Liver (tissue), 8 donors: ENCODE measurements at regions not wholly inside any gene's neighbourhood (a gene's known extent, or its start where the extent isn't known, plus 50 kb on each side); places are given as distances from the start of the nearest gene placed in this dataset.
A peak's percentile ranks its signal among the peaks of the same experiment; 100 is the strongest.

Source experiments
- DNase-seq: peaks from one replicate; pipeline ENCODE4 v3.0.0-alpha.2; 2017; ENCODE audit warnings: low spot score
- H3K27ac ChIP-seq, 2 donors: one replicate each; pipeline ENCODE4 v1.7.0; 2013; ENCODE audit warnings: inconsistent platforms in 2 of 2, low read length in 2 of 2, control low read depth in 1 of 2, low read depth in 1 of 2, mild to moderate bottlenecking in 1 of 2
- H3K27me3 ChIP-seq, 4 donors: one replicate each; pipeline versions ENCODE4 v1.6.1 to v1.7.0; 2013; ENCODE audit warnings: low read length in 3 of 4, inconsistent platforms in 1 of 4, mild to moderate bottlenecking in 1 of 4, moderate library complexity in 1 of 4; ENCODE audit not compliant: control insufficient read depth in 4 of 4, insufficient read depth in 4 of 4
- H3K36me3 ChIP-seq, 4 donors: one replicate each; pipeline versions ENCODE4 v1.6.1 to v1.7.0; 2013; ENCODE audit warnings: low read length in 3 of 4, mild to moderate bottlenecking in 3 of 4, low read depth in 1 of 4, moderate library complexity in 1 of 4; ENCODE audit not compliant: control insufficient read depth in 4 of 4, insufficient read depth in 3 of 4
- H3K4me1 ChIP-seq, 4 donors: one replicate each; pipeline versions ENCODE4 v1.6.1 to v1.7.0; 2013; ENCODE audit warnings: low read length in 3 of 4, mild to moderate bottlenecking in 3 of 4, moderate library complexity in 1 of 4; ENCODE audit not compliant: control insufficient read depth in 4 of 4, insufficient read depth in 4 of 4
- H3K4me3 ChIP-seq, 3 donors: one replicate each; pipeline versions ENCODE4 v1.6.1 to v1.7.0; 2013; ENCODE audit warnings: low read length in 3 of 3, control low read depth in 1 of 3, low read depth in 1 of 3, mild to moderate bottlenecking in 1 of 3
- H3K9ac ChIP-seq, 2 donors: one replicate each; pipeline ENCODE4 v1.7.0; 2013; ENCODE audit warnings: low read length in 2 of 2, mild to moderate bottlenecking in 2 of 2, moderate library complexity in 2 of 2, control low read depth in 1 of 2, low read depth in 1 of 2
- H3K9me3 ChIP-seq, 4 donors: one replicate each; pipeline versions ENCODE4 v1.6.1 to v1.7.0; 2013; ENCODE audit warnings: low read length in 3 of 4; ENCODE audit not compliant: control insufficient read depth in 4 of 4
- ATF3 ChIP-seq: IDR thresholded peaks from 2 replicates; pipeline ENCODE4 v1.6.1; 2016; ENCODE audit warnings: antibody characterized with exemption
- CTCF ChIP-seq: fragments of 150-350 bp; IDR thresholded peaks from 2 replicates; pipeline ENCODE4 v1.5.1; 2017; ENCODE audit warnings: improper control_type of control experiment, low read depth, low read length; ENCODE audit not compliant: missing input control
- EGR1 ChIP-seq, 2 donors: IDR thresholded peaks; 2 replicates each; pipeline ENCODE4 v1.6.1; 2016 to 2018; ENCODE audit warnings: antibody characterized with exemption in 2 of 2, low read depth in 2 of 2
- FOXA1 ChIP-seq: IDR thresholded peaks from 2 replicates; pipeline ENCODE4 v1.6.1; 2016; ENCODE audit warnings: antibody characterized with exemption
- FOXA2 ChIP-seq: IDR thresholded peaks from 2 replicates; pipeline ENCODE4 v1.6.1; 2016; ENCODE audit warnings: antibody characterized with exemption
- GABPA ChIP-seq, 2 donors: IDR thresholded peaks in 1 of 2; conservative IDR thresholded peaks in 1 of 2; 2 replicates each; pipeline ENCODE4 v1.6.1; 2016; ENCODE audit warnings: antibody characterized with exemption in 2 of 2, mild to moderate bottlenecking in 1 of 2, moderate library complexity in 1 of 2
- HNF4A ChIP-seq, 2 donors: conservative IDR thresholded peaks; 2 replicates each; pipeline ENCODE4 v1.6.1; 2016; ENCODE audit warnings: antibody characterized with exemption in 2 of 2, mild to moderate bottlenecking in 2 of 2
- HNF4G ChIP-seq: IDR thresholded peaks from 2 replicates; pipeline ENCODE4 v1.6.1; 2016; ENCODE audit warnings: antibody characterized with exemption
- JUND ChIP-seq, 2 donors: IDR thresholded peaks; 2 replicates each; pipeline ENCODE4 v1.6.1; 2016; ENCODE audit warnings: antibody characterized with exemption in 2 of 2
- MAX ChIP-seq: IDR thresholded peaks from 2 replicates; pipeline ENCODE4 v1.6.1; 2016; ENCODE audit warnings: antibody characterized with exemption
- NR2F2 ChIP-seq: IDR thresholded peaks from 2 replicates; pipeline ENCODE4 v1.6.1; 2016; ENCODE audit warnings: antibody characterized with exemption
- RAD21 ChIP-seq, 2 donors: IDR thresholded peaks; 2 replicates each; pipeline ENCODE4 v1.6.1; 2016; ENCODE audit warnings: antibody characterized with exemption in 2 of 2, mild to moderate bottlenecking in 2 of 2
- REST ChIP-seq: IDR thresholded peaks from 2 replicates; pipeline ENCODE4 v1.6.1; 2016; ENCODE audit warnings: antibody characterized with exemption, mild to moderate bottlenecking
- RXRA ChIP-seq, 2 donors: IDR thresholded peaks; 2 replicates each; pipeline ENCODE4 v1.6.1; 2017 to 2018; ENCODE audit warnings: antibody characterized with exemption in 2 of 2, mild to moderate bottlenecking in 1 of 2
- SP1 ChIP-seq: IDR thresholded peaks from 2 replicates; pipeline ENCODE4 v1.6.1; 2018; ENCODE audit warnings: antibody characterized with exemption, mild to moderate bottlenecking
- TAF1 ChIP-seq: conservative IDR thresholded peaks from 2 replicates; pipeline ENCODE4 v1.6.1; 2016; ENCODE audit warnings: antibody characterized with exemption, mild to moderate bottlenecking
- YY1 ChIP-seq: IDR thresholded peaks from 2 replicates; pipeline ENCODE4 v1.6.1; 2016; ENCODE audit warnings: antibody characterized with exemption, mild to moderate bottlenecking
- ZBTB33 ChIP-seq: IDR thresholded peaks from 2 replicates; pipeline ENCODE4 v1.6.1; 2016; ENCODE audit warnings: antibody characterized with exemption
- WGBS: extraction: QIAGEN DNeasy Blood & Tissue Kit; methylation state at CpG from one replicate; pipeline ENCODE4 v1.1.7; 2013; 5-methylcytosine and 5-hydroxymethylcytosine counted together
- donor health status: healthy.
- donor health status: healthy.
- donor health status: healthy.
- donor health status: healthy.
- donor health status: healthy.

- TF ChIP-seq YY1 (no peak), RAD21 (IDR thresholded peaks at IDR 0.05) (no peak), RXRA (IDR thresholded peaks at IDR 0.05) (peak in 1 of 2 donors; percentile 33), HNF4A (conservative IDR thresholded peaks at IDR 0.05) (no peak), CTCF (no peak)
- Histone ChIP-seq H3K9ac (no peak overlapping the region), H3K27me3 (no peaks in the 10 kb centered on the region), H3K4me3 (no peak overlapping the region), H3K9me3 (no peaks in the 10 kb centered on the region), H3K36me3 (no peaks in the 10 kb centered on the region), H3K4me1 (peaks cover 0 to 14% (median 5%) of the 10 kb centered on the region in 4 donors), H3K27ac (no peak overlapping the region)
- 50% methylated on average over 5 of the region's 5 CpGs for WGBS
- DNase-seq = no peak
Observed at GRCh38 chr2:12107939-12108338, 361.5 kb downstream of the LPIN1 start.

- Histone ChIP-seq H3K27ac (no peak overlapping the region), H3K36me3 (no peaks in the 10 kb centered on the region), H3K4me3 (no peak overlapping the region), H3K27me3 (no peaks in the 10 kb centered on the region), H3K4me1 (peaks cover 0 to 14% (median 5%) of the 10 kb centered on the region in 4 donors), H3K9ac (no peak overlapping the region), H3K9me3 (no peaks in the 10 kb centered on the region)
- no peak for DNase-seq
- TF ChIP-seq NR2F2 (no peak), RXRA (IDR thresholded peaks at IDR 0.05) (no peak), CTCF (no peak), FOXA2 (no peak), EGR1 (IDR thresholded peaks at IDR 0.05; ENCODE audit: low read depth in 2 of 2) (no peak), MAX (no peak), TAF1 (no peak), JUND (IDR thresholded peaks at IDR 0.05) (no peak), REST (no peak), YY1 (no peak), ZBTB33 (no peak), HNF4A (conservative IDR thresholded peaks at IDR 0.05) (no peak), RAD21 (IDR thresholded peaks at IDR 0.05) (no peak), FOXA1 (no peak), ATF3 (no peak), HNF4G (no peak), GABPA (IDR thresholded peaks at IDR 0.05 in 1 of 2, conservative IDR thresholded peaks at IDR 0.05 in 1 of 2) (no peak), SP1 (no peak)
- WGBS = 88% methylated on average over 4 of the region's 4 CpGs
Observed at GRCh38 chr2:12109363-12110017, 363.1 kb downstream of the LPIN1 start.
